ENCODE measurements at regions not wholly inside any gene's neighbourhood (a gene's known extent, or its start where the extent isn't known, plus 50 kb on each side); places are given as distances from the start of the nearest gene placed in this dataset.

- TF ChIP-seq CTCF (IDR thresholded peaks at IDR 0.05), result no peak
- TF ChIP-seq POLR2A (IDR thresholded peaks at IDR 0.05), result no peak
Measured at GRCh38 chr16:60027351-60027750, 1293.2 kb upstream of the GOT2 start.

All from uterus (tissue), 2 donors.